Uterus (tissue), 3 donors: ENCODE measurements at regions not wholly inside any gene's neighbourhood (a gene's known extent, or its start where the extent isn't known, plus 50 kb on each side); places are given as distances from the start of the nearest gene placed in this dataset.

Source experiments
- DNase-seq, 2 donors: peaks; one replicate each; pipeline ENCODE4 v3.0.0-alpha.2; 2019 to 2020
- H3K27ac ChIP-seq, 2 donors: fragments of 200-600 bp; sonication (generic); 1 replicate in 1 of 2; 2 replicates in 1 of 2; pipeline ENCODE4 v1.5.1; 2016 to 2018
- H3K27me3 ChIP-seq, 2 donors: fragments of 200-600 bp; sonication (generic); one replicate each; pipeline ENCODE4 v1.5.1; 2018 to 2019; ENCODE audit warnings: control low read depth in 1 of 2
- H3K36me3 ChIP-seq, 2 donors: fragments of 200-600 bp; sonication (generic); one replicate each; pipeline ENCODE4 v1.5.1; 2019; ENCODE audit warnings: control low read depth in 1 of 2
- H3K4me1 ChIP-seq, 2 donors: fragments of 200-600 bp; sonication (generic); one replicate each; pipeline ENCODE4 v1.5.1; 2018 to 2019; ENCODE audit warnings: control low read depth in 1 of 2
- H3K4me3 ChIP-seq, 2 donors: fragments of 200-600 bp; sonication (generic); 1 replicate in 1 of 2; 2 replicates in 1 of 2; pipeline ENCODE4 v1.5.1; 2018 to 2019; ENCODE audit warnings: mild to moderate bottlenecking in 1 of 2
- H3K9me3 ChIP-seq, 2 donors: fragments of 200-600 bp; sonication (generic); one replicate each; pipeline ENCODE4 v1.5.1; 2019; ENCODE audit warnings: control low read depth in 1 of 2
- CTCF ChIP-seq, 4 experiments: fragments of 200-600 bp in 2 of 4; fragments of 450-650 bp in 2 of 4; sonication (generic) in 2 of 4; IDR thresholded peaks; one replicate each; pipeline ENCODE4 v1.5.1; 2016 to 2019; ENCODE audit warnings: antibody characterized with exemption in 4 of 4, mild to moderate bottlenecking in 2 of 4, moderate library complexity in 1 of 4
- POLR2A ChIP-seq, 2 donors: fragments of 450-650 bp; IDR thresholded peaks; one replicate each; pipeline ENCODE4 v1.6.1; 2016; ENCODE audit warnings: antibody characterized with exemption in 2 of 2, mild to moderate bottlenecking in 1 of 2, moderate library complexity in 1 of 2
- intact Hi-C: fragments of 100-400 bp; cut with DNase I; formaldehyde crosslinking; loops from one replicate; pipeline ENCODE4 v1.15.1; 2023; ENCODE audit warnings: low total_unique reads
- donor health status: DM: yes; HTN: yes; CAD: no.

GRCh38 chr2:118773826-118774225, 73.6 kb downstream of the EN1 start:
- intact Hi-C loops, result no loop called here
- H3K27me3 ChIP-seq, result peaks cover 0 to 12% of the 10 kb centered on the region in 2 donors
- no peaks in the 10 kb centered on the region for H3K4me1 ChIP-seq
- no peak overlapping the region for H3K27ac ChIP-seq
- H3K9me3 ChIP-seq, result no peaks in the 10 kb centered on the region
- no peaks in the 10 kb centered on the region for H3K36me3 ChIP-seq
- no peak for DNase-seq
- no peak overlapping the region for H3K4me3 ChIP-seq
- TF ChIP-seq CTCF (IDR thresholded peaks at IDR 0.05) (no peak), POLR2A (IDR thresholded peaks at IDR 0.05) (no peak)

GRCh38 chr2:118772487-118773200, 74.8 kb downstream of the EN1 start:
- Histone ChIP-seq H3K27ac (no peak overlapping the region), H3K27me3 (peaks cover 0 to 12% of the 10 kb centered on the region in 2 donors), H3K9me3 (no peaks in the 10 kb centered on the region), H3K4me1 (no peaks in the 10 kb centered on the region), H3K36me3 (no peaks in the 10 kb centered on the region), H3K4me3 (no peak overlapping the region)
- intact Hi-C loops, result no loop called here
- no peak for DNase-seq
- TF ChIP-seq POLR2A (IDR thresholded peaks at IDR 0.05) (no peak), CTCF (IDR thresholded peaks at IDR 0.05) (no peak)

- H3K27me3 ChIP-seq, result no peaks in the 10 kb centered on the region
- DNase-seq, result no peak
- no peaks in the 10 kb centered on the region for H3K4me1 ChIP-seq
- intact Hi-C loops, result no loop called here
- H3K4me3 ChIP-seq, result no peak overlapping the region
- no peaks in the 10 kb centered on the region for H3K36me3 ChIP-seq
- TF ChIP-seq POLR2A (IDR thresholded peaks at IDR 0.05) (no peak), CTCF (IDR thresholded peaks at IDR 0.05) (no peak)
- no peak overlapping the region for H3K27ac ChIP-seq
- no peaks in the 10 kb centered on the region for H3K9me3 ChIP-seq
These were observed 77.6 kb downstream of the EN1 start for GRCh38 chr2:118769707-118770400.

- Histone ChIP-seq H3K4me3 (no peak overlapping the region), H3K4me1 (no peaks in the 10 kb centered on the region), H3K36me3 (no peaks in the 10 kb centered on the region), H3K27me3 (no peaks in the 10 kb centered on the region), H3K9me3 (no peaks in the 10 kb centered on the region), H3K27ac (no peak overlapping the region)
- DNase-seq, result no peak
- intact Hi-C loops, result no loop called here
- TF ChIP-seq POLR2A (IDR thresholded peaks at IDR 0.05), result no peak
- no peak for TF ChIP-seq CTCF (IDR thresholded peaks at IDR 0.05)
These were observed 80.6 kb downstream of the EN1 start for GRCh38 chr2:118766871-118767270.

GRCh38 chr2:118764855-118765254, 82.6 kb downstream of the EN1 start:
- H3K4me3 ChIP-seq, result no peak overlapping the region
- H3K9me3 ChIP-seq, result no peaks in the 10 kb centered on the region
- H3K27ac ChIP-seq, result no peak overlapping the region
- intact Hi-C loops, result no loop called here
- DNase-seq, result no peak
- no peaks in the 10 kb centered on the region for H3K4me1 ChIP-seq
- no peak for TF ChIP-seq CTCF (IDR thresholded peaks at IDR 0.05)
- no peak for TF ChIP-seq POLR2A (IDR thresholded peaks at IDR 0.05)
- no peaks in the 10 kb centered on the region for H3K36me3 ChIP-seq
- no peaks in the 10 kb centered on the region for H3K27me3 ChIP-seq
